ENCODE measurements at regions not wholly inside any gene's neighbourhood (a gene's known extent, or its start where the extent isn't known, plus 50 kb on each side); places are given as distances from the start of the nearest gene placed in this dataset.

- TF ChIP-seq CTCF (IDR thresholded peaks at IDR 0.05) (no peak), POLR2A (IDR thresholded peaks at IDR 0.05) (no peak), POLR2AphosphoS5 (IDR thresholded peaks at IDR 0.05) (no peak), EP300 (IDR thresholded peaks at IDR 0.05) (no peak)
Observed at GRCh38 chr19:22527554-22527953, 105.4 kb upstream of the ZNF98 start.

Measured in suprapubic skin (tissue), 4 donors.